HS-5 (cell line): ENCODE measurements at regions not wholly inside any gene's neighbourhood (a gene's known extent, or its start where the extent isn't known, plus 50 kb on each side); places are given as distances from the start of the nearest gene placed in this dataset.
"Not testable (repeated sequence)": the region's sequence is repeated elsewhere in the genome, so short reads cannot be mapped to it uniquely, and the experiment has no call there.

Source experiments
- DNase-seq: peaks from one replicate; pipeline ENCODE4 v3.0.0-alpha.2; 2012; ENCODE audit warnings: low read depth

GRCh38 chr13:105692769-105693168, 842.7 kb downstream of the EFNB2 start:
- DNase-seq, result no peak

- no peak for DNase-seq
Measured at GRCh38 chr13:105684216-105684615, 851.2 kb downstream of the EFNB2 start.

- no peak for DNase-seq
Measured at GRCh38 chr13:105679838-105680237, 855.6 kb downstream of the EFNB2 start.

- DNase-seq, result no peak
Measured at GRCh38 chr13:105678072-105678471, 857.4 kb downstream of the EFNB2 start.

- DNase-seq, result no peak
Measured at GRCh38 chr13:105672881-105673280, 862.6 kb downstream of the EFNB2 start.

- DNase-seq, result not testable (repeated sequence)
Measured at GRCh38 chr13:105671131-105671530, 864.3 kb downstream of the EFNB2 start.

GRCh38 chr13:105670179-105670990, 865.1 kb downstream of the EFNB2 start:
- DNase-seq, result no peak

- peak; percentile 9 for DNase-seq
Measured at GRCh38 chr13:105665284-105665683, 870.2 kb downstream of the EFNB2 start.

- no peak for DNase-seq
Measured at GRCh38 chr13:105663182-105663581, 872.3 kb downstream of the EFNB2 start.

- DNase-seq, result no peak
Measured at GRCh38 chr13:105660561-105660960, 874.9 kb downstream of the EFNB2 start.

- DNase-seq, result no peak
Measured at GRCh38 chr13:105658431-105658830, 877.0 kb downstream of the EFNB2 start.

- peak; percentile 34 for DNase-seq
Measured at GRCh38 chr13:105655046-105655445, 880.4 kb downstream of the EFNB2 start.

- no peak for DNase-seq
Measured at GRCh38 chr13:105643966-105644365, 891.5 kb downstream of the EFNB2 start.

GRCh38 chr13:105642511-105642958, 892.9 kb downstream of the EFNB2 start:
- DNase-seq, result no peak

GRCh38 chr13:105641121-105641520, 894.3 kb downstream of the EFNB2 start:
- DNase-seq, result no peak

- no peak for DNase-seq
Measured at GRCh38 chr13:105638426-105638825, 897.0 kb downstream of the EFNB2 start.

GRCh38 chr13:105634059-105634458, 901.4 kb downstream of the EFNB2 start:
- no peak for DNase-seq

- DNase-seq, result no peak
Measured at GRCh38 chr13:105630431-105630830, 905.0 kb downstream of the EFNB2 start.

GRCh38 chr13:105627270-105627669, 908.2 kb downstream of the EFNB2 start:
- DNase-seq, result no peak

GRCh38 chr13:105625691-105626090, 909.8 kb downstream of the EFNB2 start:
- DNase-seq, result no peak

GRCh38 chr13:105616333-105617075, 919.0 kb downstream of the EFNB2 start:
- DNase-seq, result no peak

- no peak for DNase-seq
Measured at GRCh38 chr13:105612541-105612940, 922.9 kb downstream of the EFNB2 start.

GRCh38 chr13:105611424-105611823, 924.0 kb downstream of the EFNB2 start:
- DNase-seq, result no peak
